COLO829 (cell line): ENCODE measurements at regions not wholly inside any gene's neighbourhood (a gene's known extent, or its start where the extent isn't known, plus 50 kb on each side); places are given as distances from the start of the nearest gene placed in this dataset.
A peak's percentile ranks its signal among the peaks of the same experiment; 100 is the strongest.

Experiments used
- DNase-seq: peaks from one replicate; pipeline ENCODE4 v3.0.0; 2012; ENCODE audit warnings: low spot score

- no peak for DNase-seq
Measured at GRCh38 chr2:188720811-188721605, 253.2 kb upstream of the COL3A1 start.

GRCh38 chr2:188721784-188722183 is 252.4 kb upstream of the COL3A1 start:
- no peak for DNase-seq

GRCh38 chr2:188725746-188726360 is 248.3 kb upstream of the COL3A1 start:
- no peak for DNase-seq

- DNase-seq, result no peak
Measured at GRCh38 chr2:188726626-188727247, 247.4 kb upstream of the COL3A1 start.

GRCh38 chr2:188727846-188728245 is 246.3 kb upstream of the COL3A1 start:
- DNase-seq, result no peak

GRCh38 chr2:188734691-188735090 is 239.5 kb upstream of the COL3A1 start:
- DNase-seq, result no peak

- DNase-seq, result no peak
Measured at GRCh38 chr2:188746727-188747126, 227.4 kb upstream of the COL3A1 start.

GRCh38 chr2:188751816-188752215 is 222.4 kb upstream of the COL3A1 start:
- no peak for DNase-seq

GRCh38 chr2:188752311-188752710 is 221.9 kb upstream of the COL3A1 start:
- DNase-seq, result no peak

GRCh38 chr2:188762151-188762550 is 212.0 kb upstream of the COL3A1 start:
- DNase-seq, result no peak

GRCh38 chr2:188765522-188766470 is 208.4 kb upstream of the COL3A1 start:
- peak; percentile 37 for DNase-seq

- no peak for DNase-seq
Measured at GRCh38 chr2:188766471-188766856, 207.7 kb upstream of the COL3A1 start.

- DNase-seq, result no peak
Measured at GRCh38 chr2:188767176-188767575, 207.0 kb upstream of the COL3A1 start.

- DNase-seq, result no peak
Measured at GRCh38 chr2:188770296-188770695, 203.9 kb upstream of the COL3A1 start.

- DNase-seq, result no peak
Measured at GRCh38 chr2:188773075-188773474, 201.1 kb upstream of the COL3A1 start.

- DNase-seq, result peak; percentile 30
Measured at GRCh38 chr2:188776634-188777033, 197.5 kb upstream of the COL3A1 start.

GRCh38 chr2:188784269-188784762 is 189.9 kb upstream of the COL3A1 start:
- no peak for DNase-seq

- no peak for DNase-seq
Measured at GRCh38 chr2:188785061-188785460, 189.1 kb upstream of the COL3A1 start.

GRCh38 chr2:188785490-188785889 is 188.7 kb upstream of the COL3A1 start:
- no peak for DNase-seq

GRCh38 chr2:188786368-188786841 is 187.8 kb upstream of the COL3A1 start:
- no peak for DNase-seq

GRCh38 chr2:188787021-188787657 is 187.0 kb upstream of the COL3A1 start:
- no peak for DNase-seq
